Activated gamma-delta T cell treated with Interleukin-2 at 50 U/mL for 16 hours (primary cell): ENCODE measurements at regions not wholly inside any gene's neighbourhood (a gene's known extent, or its start where the extent isn't known, plus 50 kb on each side); places are given as distances from the start of the nearest gene placed in this dataset.
"Not testable (repeated sequence)": the region's sequence is repeated elsewhere in the genome, so short reads cannot be mapped to it uniquely, and the experiment has no call there.

Experiments
- DNase-seq: peaks from one replicate; pipeline ENCODE4 v3.0.0-alpha.2; 2020

- no peak for DNase-seq
Observed at GRCh38 chr6:140478631-140479030, 1104.2 kb upstream of the CITED2 start.

GRCh38 chr6:140475086-140475485 is 1100.6 kb upstream of the CITED2 start:
- no peak for DNase-seq

DNA sequence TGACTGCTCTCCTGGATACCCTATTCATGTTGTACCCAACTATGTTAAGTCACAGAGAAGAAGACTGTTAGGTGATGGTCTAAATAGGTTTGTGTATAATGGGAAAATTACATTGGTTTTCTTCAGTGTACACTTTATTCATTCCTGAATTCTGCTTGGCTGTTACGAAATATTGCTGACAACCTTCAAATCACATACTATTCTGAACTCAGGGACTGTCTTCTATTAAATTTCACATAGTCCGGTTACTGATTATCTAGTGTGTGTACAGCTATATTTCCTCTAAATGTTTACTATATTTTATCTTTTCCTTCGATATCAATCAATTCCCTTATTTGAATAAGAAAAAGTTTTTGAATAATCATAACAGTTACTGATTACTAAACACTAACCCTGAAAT is 1090.3 kb upstream of the CITED2 start:
- DNase-seq, result no peak

GRCh38 chr6:140463312-140463710 is 1088.9 kb upstream of the CITED2 start:
- DNase-seq, result no peak

- DNase-seq, result no peak
Observed at GRCh38 chr6:140462453-140463311, 1088.2 kb upstream of the CITED2 start.

GRCh38 chr6:140462076-140462452 is 1087.6 kb upstream of the CITED2 start:
- no peak for DNase-seq

DNA sequence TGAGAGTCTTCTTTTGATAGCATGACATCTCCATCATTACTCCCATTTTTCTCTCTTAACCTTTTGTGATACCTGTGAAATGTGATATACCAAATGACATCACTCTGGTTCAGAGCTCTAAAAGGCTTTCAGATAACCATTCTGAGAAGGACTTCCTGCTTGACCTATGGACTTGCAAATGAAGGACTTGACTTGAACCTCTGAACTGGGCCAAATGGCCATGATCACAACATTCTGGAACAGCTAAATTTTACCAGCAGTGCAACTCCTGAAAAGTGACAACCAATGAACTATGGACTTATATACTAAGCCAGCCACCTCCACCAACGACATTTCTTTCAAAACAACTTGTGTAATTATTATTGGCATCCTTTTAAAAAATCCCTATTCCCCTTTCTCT is 1085.8 kb upstream of the CITED2 start:
- DNase-seq, result no peak

DNA sequence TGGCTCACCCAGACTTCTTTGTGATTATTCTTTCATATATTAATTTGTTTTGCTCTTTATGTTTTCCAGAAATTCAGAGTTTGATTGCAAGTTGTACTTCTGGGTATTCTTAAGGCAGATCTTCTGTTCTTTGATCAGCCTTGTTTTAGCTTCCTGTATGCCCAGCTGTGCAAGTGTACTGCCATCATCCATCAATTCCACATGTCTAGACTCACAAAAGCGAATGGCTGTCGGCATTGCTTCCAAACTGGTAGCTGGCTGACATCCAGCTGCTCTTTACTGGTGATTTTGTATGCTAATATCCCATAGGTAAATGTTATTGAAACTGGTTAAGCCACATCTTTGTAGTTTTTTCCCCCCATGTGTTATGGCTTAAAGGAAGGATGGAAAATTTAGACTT is 1084.8 kb upstream of the CITED2 start:
- DNase-seq, result no peak

DNA sequence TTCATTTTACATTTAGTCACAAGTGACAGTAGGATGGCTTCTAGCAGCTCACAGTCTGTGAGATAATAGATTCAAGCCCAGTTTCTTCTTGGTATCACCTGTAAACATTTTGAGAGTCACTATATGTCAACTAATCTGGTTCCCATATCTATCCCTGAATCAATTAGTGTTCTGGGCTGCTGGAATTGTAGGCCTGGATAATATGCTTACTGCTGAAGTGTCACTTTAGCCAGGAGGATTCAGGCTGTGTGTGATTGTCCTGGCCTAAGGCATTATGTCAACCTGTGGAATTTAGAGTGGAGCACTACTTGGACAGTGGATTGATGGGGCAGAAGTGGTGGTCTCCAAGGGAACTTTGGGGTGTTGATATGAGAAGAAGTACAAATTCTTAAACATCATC is 1071.8 kb upstream of the CITED2 start:
- no peak for DNase-seq

DNA sequence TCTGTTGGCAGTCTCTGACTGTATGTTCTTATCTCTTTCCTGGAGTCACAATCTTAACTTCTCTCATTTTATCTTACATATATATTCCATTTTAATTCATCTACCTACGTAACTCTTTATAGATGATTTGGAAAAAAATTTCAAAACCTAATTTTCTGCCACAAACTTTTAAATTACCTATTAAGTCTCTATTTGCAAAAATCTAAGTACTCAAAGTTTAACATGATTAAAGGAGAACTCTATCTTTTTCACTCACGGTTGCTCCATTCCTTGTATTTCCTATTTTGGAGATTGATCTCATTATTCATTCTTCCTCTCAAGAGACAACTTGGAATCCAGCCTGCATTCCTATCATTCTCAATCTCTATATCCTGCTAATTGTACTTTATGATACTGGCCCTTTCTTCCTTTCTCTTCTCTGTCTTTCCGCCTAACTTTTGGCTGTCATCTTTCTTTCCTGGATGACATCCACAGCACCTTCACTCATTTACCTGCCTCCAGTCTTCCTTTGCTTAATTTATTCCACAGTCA is 1071.1 kb upstream of the CITED2 start:
- DNase-seq, result no peak

DNA sequence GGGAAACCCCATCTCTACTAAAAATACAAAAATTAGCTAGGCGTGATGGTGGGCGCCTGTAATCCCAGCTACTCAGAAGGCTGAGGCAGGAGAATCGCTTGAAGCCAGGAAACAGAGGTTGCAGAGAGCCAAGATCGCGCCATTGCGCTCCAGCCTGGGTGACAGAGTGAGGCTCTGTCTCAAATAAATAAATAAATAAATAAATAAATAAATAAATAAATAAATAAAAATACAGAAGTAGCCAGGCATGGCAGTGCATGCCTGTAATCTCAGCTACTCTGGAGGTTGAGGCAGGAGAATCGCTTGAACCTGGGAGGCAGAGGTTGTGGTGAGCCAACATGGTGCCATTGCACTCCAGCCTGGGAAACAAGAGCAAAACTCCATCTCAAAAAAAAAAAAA is 1068.7 kb upstream of the CITED2 start:
- DNase-seq, result not testable (repeated sequence)

DNA sequence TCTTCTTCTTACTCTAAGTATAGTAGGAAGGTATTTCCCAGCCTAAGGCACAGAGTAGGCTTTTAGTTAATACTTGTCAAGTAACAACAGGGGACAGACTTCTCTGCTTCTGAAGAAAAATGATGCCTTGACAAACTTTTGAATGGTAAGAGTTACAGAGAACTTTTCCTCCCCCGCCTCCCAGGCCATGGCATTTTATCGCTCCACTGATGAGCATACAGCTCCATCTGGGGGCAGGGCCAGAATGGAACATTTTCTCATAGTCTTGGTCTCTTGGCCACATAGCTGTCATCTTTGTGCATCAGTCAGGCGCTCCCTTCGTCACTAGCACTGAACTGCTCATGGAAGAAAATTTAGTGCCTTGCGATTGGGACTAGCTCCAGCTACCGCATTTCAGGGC is 1066.8 kb upstream of the CITED2 start:
- DNase-seq, result no peak

DNA sequence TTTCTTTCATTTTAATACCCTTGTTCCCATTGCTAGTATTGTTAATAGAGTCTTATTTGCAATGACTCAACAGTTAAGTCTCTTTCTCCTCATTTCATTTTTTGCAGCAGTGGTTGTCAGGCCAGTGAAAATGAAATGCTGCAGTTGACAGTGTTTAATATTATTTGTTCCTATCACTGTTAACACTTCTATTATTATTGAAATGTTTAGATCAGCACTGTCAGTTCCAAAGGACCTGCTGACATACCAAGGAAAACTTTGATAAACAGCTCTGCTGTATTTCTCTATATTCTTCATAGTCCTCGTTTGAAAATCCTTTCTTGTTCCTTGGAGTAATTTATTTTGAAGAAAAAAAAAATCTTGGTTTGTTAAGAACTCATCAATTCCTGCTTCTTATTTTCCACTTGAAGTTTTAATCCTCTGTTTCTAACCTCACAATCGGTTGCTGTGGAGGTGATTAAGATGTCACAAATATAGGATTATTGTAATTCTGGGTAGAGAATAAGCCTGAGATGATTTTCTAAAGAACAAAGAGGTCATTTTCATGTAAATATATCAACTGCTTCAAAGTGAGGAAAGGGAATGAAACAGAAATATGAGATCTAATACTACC is 1065.9 kb upstream of the CITED2 start:
- DNase-seq, result no peak

DNA sequence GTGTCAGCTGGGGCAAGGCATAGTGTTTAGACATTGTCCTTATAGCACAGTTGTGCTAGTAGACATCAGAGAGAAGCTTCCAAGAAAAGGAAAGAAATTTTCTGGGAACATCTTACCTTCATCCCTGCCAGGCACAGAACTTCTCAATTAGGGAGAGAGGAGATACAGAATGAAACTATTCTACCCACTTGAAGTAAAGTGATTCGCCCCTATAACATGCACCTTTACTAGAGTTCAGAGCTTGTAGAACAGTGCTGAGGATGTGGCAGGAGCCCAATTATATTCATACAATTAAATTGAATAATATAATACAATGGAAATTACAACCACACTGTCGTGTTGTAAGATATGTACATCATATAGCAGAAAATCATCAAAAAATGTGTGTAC is 1063.9 kb upstream of the CITED2 start:
- no peak for DNase-seq

DNA sequence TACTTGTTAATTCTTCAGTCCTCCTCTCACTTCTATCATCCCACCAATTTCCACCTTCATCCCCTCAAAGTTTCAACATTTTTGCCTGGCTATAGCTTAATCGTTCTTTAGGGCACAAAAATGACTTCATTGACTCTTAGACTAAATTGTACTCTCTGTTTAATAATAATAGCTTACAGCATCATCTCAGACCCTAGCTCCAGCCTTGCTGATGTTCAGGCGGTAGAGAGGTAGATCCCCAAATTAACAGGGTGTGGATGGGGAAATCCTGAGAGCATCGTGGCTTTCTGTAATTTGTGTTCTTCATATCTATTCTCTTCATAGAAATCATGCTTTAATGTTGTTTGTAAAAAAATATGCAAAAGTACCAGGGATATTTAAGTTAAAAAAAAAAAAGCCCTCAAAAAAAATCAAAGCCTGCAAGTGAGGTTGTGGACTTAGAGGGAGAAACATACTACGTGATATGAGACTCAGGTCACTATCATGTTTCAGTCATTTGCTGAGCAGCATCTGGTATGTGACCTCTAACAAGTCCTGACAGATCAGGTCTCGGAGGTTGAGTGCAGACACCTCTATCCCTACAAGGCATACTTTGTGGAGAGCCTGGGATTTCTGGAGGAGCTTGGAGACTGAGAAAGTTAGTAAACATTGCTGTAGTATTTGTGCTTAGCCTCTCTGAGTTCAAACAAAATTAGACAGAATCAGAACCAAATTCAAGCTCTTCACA is 1063.3 kb upstream of the CITED2 start:
- DNase-seq, result no peak

DNA sequence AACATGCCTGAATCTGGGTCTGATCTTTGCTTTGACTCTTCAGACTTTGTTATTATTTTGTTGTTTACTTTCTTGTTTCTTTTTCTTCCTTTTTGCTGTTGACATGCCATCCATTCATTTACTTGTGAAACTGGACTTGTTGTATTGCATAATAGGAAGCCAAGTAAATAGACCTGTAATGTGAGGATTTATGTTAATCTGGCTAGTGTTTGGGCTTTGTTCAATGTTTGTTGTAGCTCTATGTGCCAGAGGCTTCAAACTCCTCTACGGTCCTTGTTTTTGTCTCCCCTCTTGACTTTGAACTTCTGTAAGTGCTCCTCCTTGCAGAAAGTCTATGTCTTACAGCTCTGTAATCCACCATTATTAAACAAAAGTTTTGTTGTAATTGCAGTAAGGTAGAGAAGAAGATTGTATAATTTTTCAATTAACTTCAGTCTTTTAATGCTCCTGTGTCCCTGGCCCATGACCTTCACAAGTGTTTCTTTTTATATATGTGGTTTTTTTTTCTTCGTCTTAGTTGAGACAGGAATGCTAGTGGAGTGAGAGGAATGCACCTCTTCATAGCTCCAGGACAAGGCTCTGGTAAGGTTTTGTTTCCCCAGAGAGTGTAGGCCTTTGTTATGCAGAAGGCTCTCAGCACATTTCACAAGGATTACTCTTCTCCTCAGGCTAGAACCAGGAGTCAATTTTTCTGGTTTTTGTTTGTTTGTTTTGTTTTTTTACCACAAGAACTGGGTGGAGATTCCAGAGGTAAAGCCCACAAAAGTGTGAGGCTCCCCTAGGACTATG is 1061.8 kb upstream of the CITED2 start:
- DNase-seq, result no peak

GRCh38 chr6:140434761-140435160 is 1060.3 kb upstream of the CITED2 start:
- DNase-seq, result no peak

- no peak for DNase-seq
Observed at GRCh38 chr6:140433072-140433471, 1058.6 kb upstream of the CITED2 start.

GRCh38 chr6:140427842-140428241 is 1053.4 kb upstream of the CITED2 start:
- no peak for DNase-seq

DNA sequence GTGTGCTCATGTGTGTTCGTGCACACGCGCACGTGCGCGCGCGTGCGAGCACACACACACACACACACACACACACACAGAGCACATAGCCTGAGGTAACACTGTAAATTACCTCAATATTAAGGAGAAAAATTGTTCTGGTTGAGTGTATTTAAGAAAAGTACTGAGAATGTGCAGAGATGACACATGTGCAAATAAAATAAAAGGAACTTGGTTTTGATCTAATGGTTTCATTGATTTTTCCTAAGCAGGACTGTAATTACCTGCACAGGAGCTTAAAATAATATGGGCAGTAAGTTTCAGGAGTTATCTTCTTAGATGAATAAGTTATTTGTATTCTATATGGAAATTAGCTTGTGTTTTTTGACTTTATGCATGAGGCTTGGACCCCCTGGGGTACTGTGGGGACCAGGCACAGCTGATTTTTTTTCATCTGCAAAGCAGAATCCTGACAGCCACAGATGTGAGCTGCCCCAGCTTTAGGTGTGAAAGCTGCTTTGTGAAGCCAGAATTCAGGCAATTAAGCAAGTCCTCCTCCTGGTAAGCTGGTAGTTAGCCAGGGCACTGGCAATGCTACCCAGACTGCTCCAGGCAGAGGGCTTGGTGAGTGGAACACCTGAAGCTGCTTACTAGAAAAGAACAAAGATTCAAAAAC is 1040.6 kb upstream of the CITED2 start:
- no peak for DNase-seq

DNA sequence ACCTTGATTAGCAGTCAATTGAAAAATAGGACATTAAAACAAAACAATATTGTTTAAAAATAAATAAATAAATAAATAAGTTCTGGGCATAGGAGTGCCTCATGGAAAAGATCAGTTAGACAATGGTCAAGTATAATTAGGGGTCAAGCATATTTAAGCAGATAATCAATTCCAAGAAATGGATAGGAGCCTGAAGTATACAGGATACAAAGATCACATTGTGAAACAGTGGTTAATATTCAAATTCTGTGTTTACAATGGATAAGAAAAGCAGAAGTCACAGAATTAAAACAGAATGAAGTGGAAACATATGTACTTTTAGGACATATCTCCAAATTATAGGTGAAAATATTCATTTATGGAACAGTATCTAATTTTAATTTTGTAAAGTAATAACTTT is 1028.6 kb upstream of the CITED2 start:
- DNase-seq, result no peak

DNA sequence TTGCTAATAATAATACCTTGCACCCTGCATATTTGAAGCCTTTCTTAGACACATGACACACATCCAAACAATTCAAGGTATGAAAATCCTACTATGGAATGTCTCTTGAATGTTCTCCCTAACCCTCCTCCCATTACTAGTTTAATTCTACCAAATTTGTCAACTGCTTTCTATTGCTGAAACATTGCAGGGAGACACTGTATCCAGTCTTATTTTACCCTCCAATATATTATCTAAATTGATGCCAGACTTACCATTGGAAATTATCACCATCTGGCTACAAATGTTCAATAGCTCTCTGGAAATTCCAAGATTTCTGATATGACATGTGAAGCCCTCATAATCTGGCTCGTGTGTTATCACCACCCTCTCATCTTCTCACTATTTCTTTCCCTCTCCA is 1027.3 kb upstream of the CITED2 start:
- no peak for DNase-seq
